Glomerular visceral epithelial cell (primary cell): ENCODE measurements at regions not wholly inside any gene's neighbourhood (a gene's known extent, or its start where the extent isn't known, plus 50 kb on each side); places are given as distances from the start of the nearest gene placed in this dataset.

ENCODE experiments used
- DNase-seq: peaks from one replicate; pipeline ENCODE4 v3.0.0-alpha.2; 2016; ENCODE audit errors: extremely low spot score

DNA sequence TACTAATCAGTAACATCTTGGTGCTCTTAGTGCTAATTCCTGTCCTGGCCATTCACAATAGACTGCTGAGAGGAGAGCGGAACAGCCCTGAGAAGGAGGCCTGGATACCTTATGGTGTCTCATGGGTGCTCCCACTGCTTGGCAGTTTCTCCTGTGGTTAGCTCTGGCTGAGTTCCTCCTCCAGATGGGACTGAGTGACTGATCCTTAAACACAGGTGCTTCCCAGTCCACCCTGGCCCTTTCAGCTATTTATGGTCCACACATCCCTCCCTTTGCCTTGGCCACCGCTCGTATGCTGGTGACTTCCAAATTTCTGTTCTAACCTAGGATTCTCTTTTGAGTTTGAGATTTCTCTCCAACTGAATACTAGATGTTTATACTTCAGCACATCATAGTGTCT, 157.0 kb upstream of the CACNA1E start:
- no peak for DNase-seq

DNA sequence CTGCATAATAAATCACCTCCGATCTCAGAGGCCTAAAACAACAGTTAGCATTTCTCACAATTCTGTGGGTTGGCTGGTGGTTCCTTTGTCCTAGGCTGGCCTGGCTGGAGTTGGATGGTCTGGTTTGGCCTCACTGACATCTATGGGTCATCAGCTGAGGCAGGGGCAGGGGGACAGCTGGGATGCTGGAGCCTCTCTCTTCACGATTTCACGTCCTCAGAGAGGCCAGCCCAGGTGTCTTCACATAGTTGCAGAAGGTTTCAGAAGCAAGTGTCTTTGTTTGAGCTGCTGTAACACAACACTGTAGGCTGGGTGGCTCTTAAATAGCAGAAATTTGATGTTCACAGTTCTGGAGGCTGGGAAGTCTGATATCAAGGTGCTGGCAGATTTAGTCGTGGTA, 155.5 kb upstream of the CACNA1E start:
- DNase-seq, result no peak

DNA sequence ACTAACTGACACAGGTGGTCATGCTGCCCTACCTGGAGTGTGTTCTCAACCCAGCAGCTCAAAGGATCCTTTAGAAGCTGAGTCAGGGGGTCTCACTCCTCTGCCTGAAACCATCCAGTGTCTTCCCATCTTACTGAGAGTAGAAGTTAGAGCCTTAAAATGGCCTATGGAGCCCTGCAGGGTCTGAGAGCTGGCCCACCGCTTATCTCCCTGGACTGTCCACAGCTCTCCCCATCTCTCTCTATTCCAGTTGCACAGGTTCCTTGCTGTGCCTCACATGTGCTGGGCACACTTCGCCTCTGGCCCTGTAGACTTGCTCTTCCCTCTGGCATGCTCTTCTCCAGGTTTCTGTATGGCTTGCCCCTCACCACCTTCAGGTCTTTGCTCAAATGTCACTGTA, 148.6 kb upstream of the CACNA1E start:
- no peak for DNase-seq

DNA sequence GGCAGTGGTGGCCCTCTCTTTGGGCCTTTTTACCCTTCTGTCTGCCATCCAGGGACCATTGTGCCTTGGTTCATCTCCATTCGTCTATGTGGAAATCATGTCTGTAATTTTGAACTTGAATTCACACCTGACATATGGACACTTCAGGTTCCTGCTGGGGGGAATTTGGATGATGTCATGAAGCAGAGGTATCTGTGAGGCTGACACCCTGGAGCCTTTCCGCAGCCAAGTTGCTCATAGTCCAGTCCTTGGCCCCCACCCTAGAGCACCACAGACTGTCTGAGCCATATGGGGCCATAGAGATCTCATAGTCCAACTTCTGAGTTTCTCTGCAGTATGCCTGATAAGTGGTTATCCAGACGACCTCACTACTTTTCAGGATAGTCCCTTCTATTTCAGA, 147.7 kb upstream of the CACNA1E start:
- no peak for DNase-seq

DNA sequence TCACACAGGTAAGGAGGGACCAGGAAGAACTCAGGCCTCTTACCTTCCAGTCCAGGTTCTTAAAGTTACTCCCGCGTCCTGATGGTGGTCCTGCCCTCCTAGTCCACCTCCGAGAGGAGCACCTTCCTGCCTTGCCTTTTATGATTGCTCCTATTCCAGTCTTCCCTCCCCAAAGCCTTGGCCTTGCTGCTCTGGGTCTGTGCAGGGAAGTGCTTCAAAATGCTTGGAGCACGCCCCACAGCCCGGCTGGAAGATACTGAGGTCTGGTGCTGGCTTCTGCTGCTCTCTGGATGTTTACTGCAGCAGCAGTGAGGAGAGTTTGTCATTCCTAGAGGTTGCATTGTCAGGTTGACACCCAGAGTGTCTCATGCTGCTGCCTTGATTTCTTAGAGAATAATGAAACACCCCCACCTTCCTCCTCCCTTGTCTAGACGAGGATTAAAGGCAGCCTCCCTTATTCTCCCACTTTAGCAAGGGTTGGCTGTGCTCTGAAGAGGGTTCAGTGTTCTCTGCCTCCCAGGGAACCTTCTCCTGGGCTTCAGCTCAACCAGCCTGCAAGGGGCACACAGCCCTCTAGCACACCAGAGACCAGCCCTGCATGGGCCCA, 142.2 kb upstream of the CACNA1E start:
- DNase-seq, result no peak

DNA sequence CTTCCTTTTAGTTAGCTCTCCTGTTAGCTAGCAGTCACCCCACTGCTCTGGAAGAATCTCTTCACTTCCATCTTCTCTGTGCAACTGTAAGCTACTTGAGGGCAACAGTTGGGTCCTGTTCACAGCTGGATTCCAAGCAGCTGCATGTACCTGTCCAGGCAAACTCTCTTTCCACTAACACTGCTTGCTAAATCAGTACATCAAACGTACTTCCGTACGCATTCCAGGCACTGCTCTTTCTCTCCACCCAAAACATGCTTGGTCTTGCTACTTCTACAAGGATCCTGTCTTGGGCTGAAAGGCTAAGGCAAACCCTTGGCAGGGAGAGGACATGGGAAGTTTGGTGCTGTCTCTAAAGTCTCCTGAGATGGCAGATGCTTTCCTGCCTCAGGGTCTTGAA, 139.2 kb upstream of the CACNA1E start:
- DNase-seq, result no peak

DNA sequence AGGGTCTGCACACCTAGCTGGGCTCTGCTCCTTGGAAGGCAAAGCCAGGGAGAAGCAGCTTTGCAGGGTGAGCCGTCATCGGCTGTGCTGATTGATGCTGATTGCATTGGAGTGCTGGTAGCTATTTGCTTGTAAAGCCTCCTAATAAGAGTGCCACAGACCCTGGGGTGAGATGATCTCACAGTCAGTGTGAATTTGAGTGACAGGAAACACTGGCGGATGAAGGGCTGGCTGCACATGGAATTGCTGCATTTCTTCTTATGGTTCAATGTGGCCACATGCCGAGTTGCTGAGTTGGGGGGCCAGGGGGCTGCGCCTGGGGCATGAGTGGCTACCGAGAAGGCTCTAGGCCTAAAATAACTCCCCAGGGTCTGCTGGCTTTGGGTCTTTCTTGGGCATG, 138.2 kb upstream of the CACNA1E start:
- DNase-seq, result no peak

DNA sequence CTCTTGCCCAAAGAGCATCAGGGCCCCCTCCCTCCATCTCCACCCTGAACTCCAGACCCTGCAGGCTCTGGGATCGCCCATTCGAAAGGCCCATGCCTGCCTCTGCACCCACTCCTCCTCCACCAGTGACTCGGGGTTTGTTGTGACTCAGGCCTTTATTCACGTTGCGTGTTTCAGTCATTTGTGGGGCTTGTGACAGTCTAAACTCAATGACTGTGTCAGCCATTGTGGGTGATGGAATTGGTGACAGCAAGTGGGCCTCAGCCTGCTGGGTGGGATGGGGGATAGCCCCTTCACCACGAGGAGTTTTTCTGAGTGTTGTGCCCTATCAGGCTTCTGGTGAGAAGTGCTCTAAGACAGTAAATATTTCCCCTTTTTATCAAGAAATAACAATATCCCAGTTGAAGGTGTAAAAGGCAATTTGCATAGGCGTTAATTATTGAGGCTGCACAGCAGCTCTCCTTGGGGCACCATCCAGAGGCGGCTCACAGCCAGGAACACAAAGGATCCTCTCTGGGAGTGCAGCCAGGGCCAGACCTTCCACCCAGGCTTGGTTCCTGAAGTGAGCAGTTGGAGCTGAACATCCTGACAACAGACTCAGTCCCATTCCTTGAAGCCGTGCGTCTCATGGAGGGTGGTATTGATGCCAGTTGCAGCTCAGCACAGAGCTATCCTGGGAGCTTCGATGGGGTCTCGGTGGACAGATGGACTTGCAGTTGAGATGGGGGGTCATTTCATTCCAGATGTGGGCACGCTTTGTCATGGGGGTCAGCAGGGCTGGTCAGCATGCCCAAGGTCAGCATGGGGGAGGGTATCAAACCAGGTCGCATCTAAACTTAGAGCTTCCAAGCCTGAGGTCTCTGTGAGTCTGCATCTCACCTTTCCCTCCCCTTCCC, 135.6 kb upstream of the CACNA1E start:
- DNase-seq, result no peak

DNA sequence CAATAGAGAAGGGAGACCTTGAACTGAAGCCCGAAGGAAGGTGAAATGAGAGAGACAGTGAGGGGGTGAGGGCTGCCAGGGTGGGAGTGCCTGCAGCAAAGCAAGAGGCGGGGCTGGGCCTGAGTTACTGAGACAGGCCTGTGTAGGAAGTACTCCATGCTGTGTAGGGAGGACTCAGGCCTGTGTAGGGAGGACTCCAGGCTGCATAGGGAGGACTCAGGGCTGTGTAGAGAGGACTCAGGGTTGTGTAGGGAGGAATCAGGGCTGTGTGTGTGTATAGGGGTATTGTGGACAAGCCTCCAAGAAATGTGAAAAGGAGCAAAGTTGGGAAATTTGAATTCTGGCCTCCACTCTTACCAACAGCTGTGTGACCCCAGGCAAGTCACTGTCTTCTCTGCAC, 133.8 kb upstream of the CACNA1E start:
- DNase-seq, result no peak

DNA sequence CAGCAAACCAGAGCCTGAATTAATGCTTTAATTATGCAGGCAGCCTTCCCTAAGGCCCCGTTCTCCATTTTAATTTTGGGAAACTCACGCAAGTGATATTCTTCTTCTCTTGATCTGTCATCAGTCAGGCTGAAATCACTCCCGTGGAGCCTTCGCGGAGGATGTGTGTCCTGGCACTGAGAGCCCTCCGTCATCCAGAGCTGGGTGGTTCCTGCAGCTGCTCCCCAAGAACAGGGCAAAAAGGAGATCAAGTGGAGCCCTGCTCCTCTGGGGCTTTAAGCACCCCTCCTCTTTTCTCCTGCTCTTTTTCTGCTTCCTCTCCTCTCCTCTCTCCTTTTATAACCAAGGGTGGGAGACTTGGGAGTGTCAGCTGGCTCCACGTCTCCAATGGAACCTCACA, 133.2 kb upstream of the CACNA1E start:
- DNase-seq, result no peak

DNA sequence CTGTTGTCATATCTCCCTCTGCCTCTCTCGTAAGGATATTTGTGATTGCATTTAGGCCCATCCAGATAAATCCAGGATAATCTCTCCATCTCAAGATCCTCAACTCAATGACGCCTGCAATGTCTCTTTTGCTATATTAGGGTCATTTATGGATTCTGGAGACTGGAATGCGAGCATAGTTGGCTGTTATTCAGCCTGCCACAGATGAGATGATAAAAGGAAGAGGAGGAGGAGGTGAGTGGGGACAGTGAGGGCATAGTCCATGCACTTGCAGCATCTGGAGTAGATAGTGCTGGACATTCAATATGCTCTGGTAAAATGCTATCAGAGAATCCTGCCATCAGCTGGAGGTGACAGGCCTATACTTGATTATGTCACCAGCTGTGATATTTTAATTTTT, 131.6 kb upstream of the CACNA1E start:
- no peak for DNase-seq

DNA sequence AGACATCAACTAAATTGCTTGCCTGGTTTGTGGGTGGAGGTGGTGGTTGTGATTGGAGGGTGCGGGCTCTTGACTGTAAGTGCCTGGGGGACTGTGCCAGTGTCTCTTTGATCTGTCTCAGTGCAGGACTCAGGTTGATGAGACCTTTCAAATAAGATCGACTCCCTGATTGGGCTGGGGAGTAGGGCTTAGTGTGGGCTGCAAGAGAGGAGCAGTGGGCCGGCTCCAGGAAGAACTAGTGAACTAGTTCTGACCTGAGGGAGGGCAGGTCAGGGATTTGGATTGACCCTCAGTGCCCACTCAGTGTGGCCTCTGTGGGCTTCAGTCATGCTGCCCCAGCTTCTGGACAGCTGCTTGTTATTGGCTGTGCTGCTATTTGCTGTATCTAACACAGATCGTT, 130.6 kb upstream of the CACNA1E start:
- DNase-seq, result no peak

DNA sequence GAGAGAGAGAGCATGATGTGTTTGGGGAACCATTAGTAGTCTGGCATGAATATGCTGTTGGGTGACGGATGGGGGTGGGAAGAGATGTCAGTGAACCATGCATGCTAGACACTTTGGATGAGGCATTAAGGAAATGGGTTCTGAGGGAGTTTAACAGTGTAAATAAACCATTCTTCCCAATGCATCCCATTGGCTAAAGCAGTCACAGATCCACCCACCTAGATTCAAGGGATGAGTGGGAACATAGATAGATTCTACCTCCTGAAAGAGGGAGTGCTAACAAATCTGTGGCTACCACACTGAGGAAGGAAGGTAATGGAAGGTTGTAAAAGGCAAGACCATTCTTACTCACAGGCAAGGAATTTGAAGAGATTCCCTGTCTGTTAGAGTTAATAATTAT, 129.8 kb upstream of the CACNA1E start:
- no peak for DNase-seq

DNA sequence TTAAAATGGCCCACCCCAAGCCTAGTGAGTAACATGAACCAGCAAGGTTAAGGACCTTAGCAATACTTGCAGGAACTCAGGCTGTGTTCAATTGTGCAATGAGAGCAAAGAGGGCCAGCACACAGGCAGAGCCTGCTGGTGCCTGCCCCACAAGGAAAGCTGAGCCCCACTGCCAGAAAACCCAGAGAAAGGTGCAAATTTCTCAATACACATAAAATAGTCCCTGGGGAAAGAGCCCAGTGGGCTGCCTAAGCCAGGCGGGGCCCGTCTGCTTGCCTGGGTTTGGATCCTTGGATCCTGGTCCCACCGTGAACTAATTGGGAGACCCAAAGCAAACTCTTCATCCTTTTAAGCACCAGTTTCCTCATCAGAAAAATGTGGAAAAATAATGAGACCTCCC, 128.5 kb upstream of the CACNA1E start:
- no peak for DNase-seq

DNA sequence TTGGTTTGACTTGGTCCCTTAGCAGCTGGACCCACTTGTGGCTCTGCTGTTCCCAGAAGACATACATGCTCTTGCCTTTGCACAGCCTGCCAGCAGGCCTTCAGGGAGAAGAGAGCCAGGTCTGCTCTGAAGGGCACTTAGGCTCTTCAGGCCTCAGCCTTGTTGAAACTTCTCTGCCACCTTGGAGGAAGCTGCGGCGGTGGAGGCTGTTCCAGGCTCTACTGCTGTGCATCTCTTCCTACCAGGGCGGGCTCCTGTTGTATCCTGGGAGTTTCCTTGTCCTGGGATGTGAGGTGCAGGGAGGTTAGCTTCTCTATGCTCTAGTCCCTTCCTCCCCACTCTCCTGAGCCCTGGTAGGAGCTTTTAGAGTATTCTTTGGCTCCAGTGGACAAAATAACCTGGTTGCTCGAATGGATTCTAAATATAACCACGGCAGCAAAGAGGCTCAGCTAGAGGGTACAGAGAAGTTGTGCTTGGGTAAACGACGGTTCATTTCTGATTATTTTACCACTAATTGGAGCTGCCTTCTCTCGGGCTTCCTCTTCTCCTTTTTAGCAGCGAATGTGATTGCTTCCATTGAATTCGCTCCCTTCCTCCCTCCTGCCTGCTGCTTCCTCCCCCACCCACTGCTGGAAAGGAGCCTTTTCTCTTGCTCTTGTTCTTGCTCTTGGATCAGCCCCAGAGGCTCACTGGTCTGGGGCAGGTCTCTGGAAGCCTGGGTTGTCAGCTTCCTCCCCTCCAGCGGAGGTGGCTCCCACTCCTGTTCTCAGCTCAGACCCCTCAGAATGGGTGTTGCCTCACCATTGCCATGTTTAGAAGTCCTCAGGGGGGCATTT, 126.6 kb upstream of the CACNA1E start:
- DNase-seq, result no peak

DNA sequence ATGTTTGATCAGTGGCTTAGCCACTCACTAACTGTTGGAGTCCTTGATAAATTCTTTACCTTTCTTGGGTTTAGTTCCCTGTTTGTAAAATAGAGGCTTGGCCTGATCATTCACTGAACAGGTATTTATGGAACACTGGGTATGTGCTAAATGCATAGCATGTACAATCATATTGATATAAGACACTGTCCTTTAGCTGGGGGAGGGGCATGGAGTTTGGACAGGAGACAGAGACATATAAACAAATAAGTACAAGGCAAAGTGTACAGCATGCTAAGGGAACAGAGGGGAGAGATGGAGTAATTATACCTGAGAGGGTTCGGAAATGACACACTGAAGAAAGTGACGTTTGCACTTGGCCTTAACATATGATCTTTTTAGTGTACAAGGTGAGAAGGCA, 124.3 kb upstream of the CACNA1E start:
- no peak for DNase-seq

DNA sequence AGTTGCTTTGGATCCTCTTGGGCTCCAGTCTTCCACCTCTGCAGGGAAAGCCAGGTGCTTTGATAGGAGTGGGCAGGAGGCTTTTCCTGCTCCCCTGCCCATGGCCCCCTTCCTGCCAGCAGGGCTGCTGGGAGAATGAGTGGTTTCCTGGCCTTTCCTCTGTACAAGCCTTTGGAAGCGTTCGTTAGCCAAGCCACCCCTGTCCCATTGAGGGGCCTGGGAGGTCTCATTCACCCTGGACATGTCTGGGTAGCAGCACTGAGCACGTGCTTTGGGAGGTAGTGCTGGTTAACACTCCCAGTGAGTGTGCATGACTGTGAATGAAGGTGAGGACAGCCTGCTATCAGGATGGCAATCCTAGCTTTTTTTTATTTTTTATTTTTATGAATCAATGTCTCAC, 118.5 kb upstream of the CACNA1E start:
- DNase-seq, result no peak

DNA sequence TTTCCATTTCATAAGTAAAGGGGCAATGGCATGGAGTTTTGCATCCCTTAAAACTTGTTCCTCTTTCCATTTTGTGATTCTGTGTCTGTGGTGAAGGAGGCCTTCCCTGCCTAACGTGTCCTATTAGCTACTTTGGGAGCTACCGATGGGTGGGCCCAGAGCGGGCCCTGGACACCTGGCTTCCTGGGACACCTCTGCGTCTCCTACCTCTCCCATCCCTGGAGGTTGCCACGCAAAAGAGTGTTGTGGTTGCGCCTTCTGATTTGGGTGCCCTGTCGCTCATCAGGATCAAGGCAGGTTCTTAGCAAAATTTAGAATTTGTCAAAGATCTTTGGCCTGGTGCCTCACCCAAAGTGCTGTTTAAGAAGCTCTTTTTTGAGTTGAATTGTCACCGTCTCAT, 116.4 kb upstream of the CACNA1E start:
- no peak for DNase-seq

DNA sequence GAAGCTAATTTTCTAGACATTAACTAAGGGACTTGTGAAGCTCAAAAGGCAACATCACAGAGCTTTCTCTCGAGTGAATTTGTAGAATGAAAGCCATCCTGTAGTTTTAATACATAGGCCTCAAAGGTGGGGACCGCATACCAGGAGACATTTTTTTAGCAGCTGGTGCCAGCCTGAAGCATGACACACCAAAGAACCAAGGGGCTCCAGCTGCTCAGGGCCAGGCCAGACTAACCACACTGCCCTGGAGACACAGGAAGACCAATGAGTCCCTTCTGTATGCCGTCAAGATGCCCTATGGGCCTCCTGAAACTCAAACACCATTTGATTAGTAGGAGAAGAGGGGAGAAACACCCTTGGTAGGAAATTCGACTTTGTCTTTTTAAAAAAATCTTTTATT, 113.9 kb upstream of the CACNA1E start:
- no peak for DNase-seq

DNA sequence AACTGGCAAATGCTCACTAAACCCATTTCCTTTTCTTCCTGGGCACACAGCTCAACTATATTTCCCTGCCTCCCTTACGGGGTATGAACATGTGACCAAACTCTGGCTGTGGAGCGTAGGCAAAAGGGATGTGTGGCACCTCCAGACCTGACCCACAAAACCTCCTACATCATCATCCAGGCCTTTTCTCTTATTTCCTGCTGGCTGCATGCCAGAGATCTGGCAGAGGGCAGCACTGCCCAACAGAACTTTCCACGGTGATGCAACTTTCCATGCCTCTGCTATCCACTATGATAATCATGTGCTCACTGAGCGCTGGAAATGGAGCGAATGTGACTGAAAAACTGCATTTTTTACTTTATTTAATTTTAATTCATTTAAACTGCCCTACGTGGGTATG, 99.6 kb upstream of the CACNA1E start:
- no peak for DNase-seq

DNA sequence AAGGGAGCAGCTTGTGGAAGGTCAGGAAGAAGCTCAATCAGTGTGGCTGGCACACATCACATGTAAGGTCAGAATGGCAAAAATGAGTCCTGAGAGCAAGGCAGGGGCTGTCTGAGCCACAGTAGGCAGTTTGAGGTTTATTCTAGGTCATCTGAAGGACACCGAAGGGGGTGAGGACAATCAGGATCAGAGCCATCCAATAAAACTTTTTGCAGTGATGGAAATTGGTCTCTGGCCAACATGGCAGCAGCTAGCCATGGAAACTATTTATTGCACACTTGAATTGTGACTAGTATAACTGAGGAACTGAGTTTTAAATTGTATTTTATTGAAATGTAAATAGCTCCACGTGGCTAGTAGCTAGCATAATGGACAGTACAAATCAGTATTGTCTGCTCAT, 97.0 kb upstream of the CACNA1E start:
- DNase-seq, result no peak

DNA sequence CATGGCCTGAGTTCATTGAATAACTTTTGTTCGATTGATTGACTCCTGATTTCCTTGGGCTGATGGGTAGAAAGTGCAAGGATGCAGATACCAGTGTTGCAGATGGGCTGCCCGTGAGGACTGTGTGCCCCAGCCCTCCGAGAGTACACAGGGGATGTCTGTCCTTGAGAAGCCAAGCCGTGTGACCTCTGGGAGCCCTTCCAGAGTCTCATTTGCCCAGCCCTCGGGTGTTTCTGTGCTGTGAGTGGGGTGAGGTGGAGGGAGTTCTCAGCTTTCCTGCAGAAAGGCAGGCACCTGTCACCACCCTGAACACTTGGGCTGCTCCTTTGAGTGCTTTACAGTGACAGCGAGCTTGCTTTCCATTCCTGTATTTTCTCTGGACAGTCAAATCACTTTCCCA, 96.4 kb upstream of the CACNA1E start:
- DNase-seq, result no peak

DNA sequence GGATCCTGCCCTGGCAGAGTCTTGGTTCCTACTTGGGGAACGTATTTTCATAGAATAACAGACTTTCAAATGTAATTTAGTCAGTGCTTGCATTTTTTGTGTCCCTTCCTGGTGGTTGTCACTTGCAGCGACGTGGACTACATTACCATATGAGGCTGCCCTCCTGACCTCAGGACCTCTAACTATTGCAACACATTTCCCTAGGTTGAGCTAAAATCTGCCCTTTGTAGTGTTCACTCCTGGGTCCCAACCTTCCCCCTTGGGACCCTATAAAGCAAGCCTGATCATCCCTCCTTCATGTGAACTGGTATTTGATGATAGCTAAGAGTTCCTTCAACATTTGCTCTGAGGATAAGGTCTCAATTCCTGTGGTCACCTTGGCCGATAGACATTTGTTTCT, 95.6 kb upstream of the CACNA1E start:
- DNase-seq, result no peak
